HG03060 (cell line): ENCODE measurements at regions not wholly inside any gene's neighbourhood (a gene's known extent, or its start where the extent isn't known, plus 50 kb on each side); places are given as distances from the start of the nearest gene placed in this dataset.

Experiments
- ATAC-seq: cut with Tn5 transposase; IDR thresholded peaks from one replicate; pipeline ENCODE4 v1.9.1; 2021; ENCODE audit warnings: low read depth, moderate number of reproducible peaks; ENCODE audit not compliant: unreplicated experiment

- no peak for ATAC-seq
These were observed 382.0 kb upstream of the ROBO2 start for GRCh38 chr3:76657909-76658308.

DNA sequence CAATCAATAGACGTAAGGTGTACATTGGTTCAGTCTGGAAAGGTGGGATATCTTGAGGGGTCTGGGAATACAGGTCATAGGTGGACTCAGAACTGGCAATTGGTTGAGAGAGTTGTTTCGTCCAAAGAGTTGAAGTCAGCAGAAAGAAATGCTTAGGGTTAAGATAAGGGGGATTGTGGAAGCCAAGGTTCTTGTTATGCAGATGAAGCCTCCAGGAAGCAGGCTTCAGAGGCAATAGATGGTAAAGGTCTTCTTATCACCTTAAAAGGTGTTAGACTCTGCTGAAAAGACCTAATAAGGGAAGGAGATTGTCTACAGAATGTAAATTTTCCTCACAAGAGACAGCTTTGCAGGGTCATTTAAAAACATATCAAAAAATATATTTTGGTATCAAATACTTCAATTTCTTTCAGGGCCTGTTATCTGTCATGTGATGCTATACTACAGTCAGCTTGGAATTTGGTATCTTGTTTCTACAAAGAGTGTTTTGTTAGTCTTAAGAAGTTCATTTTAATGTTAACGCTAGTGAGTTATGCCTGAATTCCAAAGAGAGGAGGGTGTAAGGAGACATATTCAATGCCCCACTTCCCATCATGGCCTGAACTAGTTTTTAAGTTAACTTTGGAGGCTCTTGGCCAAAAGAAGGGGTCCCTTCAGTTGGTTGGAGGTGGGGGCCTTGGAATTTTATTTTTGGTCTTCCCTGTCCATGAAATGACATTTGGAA lies 378.2 kb upstream of the ROBO2 start:
- ATAC-seq: no peak

- no peak for ATAC-seq
These were observed 375.1 kb upstream of the ROBO2 start for GRCh38 chr3:76664816-76665215.

- ATAC-seq: no peak
These were observed 371.2 kb upstream of the ROBO2 start for GRCh38 chr3:76668653-76669052.

GRCh38 chr3:76669322-76669721 lies 370.6 kb upstream of the ROBO2 start:
- ATAC-seq: no peak

DNA sequence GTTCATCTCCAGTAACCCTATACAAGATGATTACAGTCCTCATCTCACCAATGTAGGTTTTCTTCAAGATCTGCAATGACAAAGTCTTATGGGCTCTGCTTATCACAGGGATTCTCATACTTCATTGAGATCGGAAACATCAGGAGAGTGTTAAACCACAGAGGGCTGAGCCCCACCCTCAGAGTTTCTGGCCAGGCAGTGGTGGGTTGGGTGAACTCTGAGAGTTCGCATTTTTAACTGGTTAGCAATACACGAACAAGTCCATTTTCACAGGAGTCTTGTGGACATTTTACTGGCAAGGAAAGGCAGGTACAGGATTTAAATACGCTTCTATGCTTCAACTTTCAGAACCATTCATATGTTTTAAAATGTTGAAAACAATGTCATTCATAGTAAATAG lies 366.7 kb upstream of the ROBO2 start:
- ATAC-seq: no peak

DNA sequence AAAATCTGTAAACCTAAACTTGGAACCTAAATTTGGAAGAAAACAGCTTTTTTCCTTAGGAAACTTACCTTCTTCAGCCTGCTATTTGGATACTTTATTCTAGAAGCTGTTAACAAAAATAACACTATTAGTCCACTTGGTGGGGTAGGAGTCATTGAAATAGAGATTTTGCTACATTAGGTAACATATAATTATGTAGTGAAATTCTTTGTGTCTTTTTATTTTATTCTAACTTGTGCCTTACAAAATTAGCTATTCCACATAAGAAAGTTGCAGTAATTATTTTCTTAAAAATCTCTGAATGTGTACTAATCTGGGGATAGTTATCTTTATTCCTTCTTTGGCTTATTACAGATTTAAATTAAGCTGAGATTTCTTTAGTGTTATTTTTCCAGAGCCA lies 360.4 kb upstream of the ROBO2 start:
- ATAC-seq: no peak

DNA sequence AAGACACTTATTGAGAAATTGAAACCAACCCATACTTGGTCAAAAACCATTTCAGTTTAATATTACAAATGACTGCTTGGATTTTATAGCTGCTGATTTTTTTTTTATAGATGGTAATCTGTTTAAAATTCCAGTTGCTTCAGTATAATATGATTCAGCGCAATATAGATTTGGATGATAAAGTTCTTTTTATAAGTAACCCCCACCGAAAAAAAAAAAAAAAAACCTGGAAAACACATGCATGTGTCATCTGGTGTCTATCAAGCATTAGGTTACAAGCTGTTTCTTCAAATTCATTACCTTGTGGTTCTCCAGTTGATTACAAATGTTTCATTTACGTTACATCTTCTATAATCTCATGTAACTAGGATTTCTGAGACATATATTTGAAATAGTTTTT lies 356.6 kb upstream of the ROBO2 start:
- ATAC-seq: no peak

GRCh38 chr3:76684946-76685345 lies 355.0 kb upstream of the ROBO2 start:
- ATAC-seq: no peak

DNA sequence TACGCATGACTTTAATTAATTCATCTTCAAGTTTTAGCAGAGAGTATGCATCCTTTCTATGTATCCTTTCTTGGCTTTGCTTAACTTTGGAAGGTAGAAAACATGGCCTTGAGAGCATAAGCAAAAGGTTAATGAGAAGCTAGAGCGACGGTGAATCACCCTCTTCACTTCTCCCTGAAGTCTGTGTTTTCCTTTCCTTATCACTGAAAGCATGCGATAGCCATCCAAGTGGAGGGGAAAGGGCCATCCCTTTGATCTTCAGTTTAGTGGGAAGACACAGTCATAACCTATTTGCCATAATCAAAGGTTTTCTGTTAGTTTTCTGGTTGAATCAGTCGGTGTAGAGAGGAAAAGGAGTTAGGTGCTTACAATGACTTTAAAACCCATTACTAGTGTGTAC lies 354.0 kb upstream of the ROBO2 start:
- ATAC-seq: no peak

DNA sequence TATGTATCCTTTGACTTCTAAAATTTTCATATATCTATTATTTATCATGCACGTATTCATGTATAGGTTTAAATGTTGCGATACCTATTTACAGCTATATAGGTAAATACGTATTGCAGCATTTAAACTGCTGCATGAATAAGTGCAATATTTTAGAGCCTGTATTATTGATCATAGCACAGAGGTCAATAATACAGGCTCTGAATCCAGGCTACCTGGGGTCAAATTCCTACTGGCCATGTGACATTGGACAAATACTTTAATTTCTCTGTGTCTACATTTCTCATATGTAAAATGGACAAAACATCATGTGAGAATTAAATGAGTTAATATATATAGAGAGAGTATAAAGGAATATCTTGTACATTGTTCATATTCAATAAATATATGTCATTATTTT lies 352.9 kb upstream of the ROBO2 start:
- no peak for ATAC-seq

- no peak for ATAC-seq
These were observed 345.8 kb upstream of the ROBO2 start for GRCh38 chr3:76694063-76694462.

- ATAC-seq: no peak
These were observed 341.7 kb upstream of the ROBO2 start for GRCh38 chr3:76698136-76698706.

- no peak for ATAC-seq
These were observed 340.1 kb upstream of the ROBO2 start for GRCh38 chr3:76699846-76700245.

- ATAC-seq: no peak
These were observed 339.6 kb upstream of the ROBO2 start for GRCh38 chr3:76700323-76700722.

- no peak for ATAC-seq
These were observed 337.2 kb upstream of the ROBO2 start for GRCh38 chr3:76702676-76703075.

DNA sequence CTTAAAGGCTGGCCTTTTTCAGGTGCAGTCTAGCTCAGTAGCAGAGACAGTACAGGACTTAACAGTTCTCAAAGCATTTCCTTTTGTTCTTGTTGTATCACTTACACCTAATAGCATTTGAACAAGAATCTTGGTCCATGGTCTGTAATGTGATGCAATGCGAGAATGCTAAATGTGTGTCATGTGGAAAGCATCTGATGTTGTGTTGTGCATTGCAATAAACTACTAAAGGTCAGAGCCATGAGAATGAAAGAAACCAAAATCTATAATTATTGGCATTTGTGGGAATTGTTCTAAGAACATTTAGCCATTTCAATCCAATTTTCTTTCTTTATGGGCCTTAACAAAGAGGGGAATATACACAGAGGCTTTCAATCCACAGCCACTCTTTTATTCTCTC lies 324.5 kb upstream of the ROBO2 start:
- no peak for ATAC-seq

- ATAC-seq: no peak
These were observed 316.5 kb upstream of the ROBO2 start for GRCh38 chr3:76723366-76723765.

GRCh38 chr3:76724075-76724474 lies 315.8 kb upstream of the ROBO2 start:
- ATAC-seq: no peak

DNA sequence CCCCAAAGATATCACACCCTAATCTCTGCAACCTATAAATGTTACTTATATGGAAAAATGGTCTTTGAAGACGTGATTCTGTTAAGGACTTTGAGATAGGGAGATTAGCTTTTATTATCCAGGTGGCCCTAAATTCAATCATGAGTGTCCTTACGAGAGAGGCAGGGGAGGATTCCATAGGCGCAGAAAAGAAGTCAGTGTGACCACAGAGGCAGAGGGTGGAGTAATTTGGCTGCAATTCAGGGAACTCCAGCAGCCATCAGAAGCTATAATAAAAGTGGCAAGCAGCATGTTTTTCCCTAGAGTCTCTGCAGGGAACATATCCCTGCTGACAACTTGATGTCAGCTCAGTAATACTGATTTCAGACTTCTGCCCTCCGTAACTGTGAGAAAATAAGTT lies 315.2 kb upstream of the ROBO2 start:
- ATAC-seq: no peak

GRCh38 chr3:76726034-76726433 lies 313.9 kb upstream of the ROBO2 start:
- ATAC-seq: no peak

- no peak for ATAC-seq
These were observed 311.5 kb upstream of the ROBO2 start for GRCh38 chr3:76728426-76728825.

- ATAC-seq: no peak
These were observed 308.4 kb upstream of the ROBO2 start for GRCh38 chr3:76731471-76731870.
